GM18505 (cell line): ENCODE measurements at regions not wholly inside any gene's neighbourhood (a gene's known extent, or its start where the extent isn't known, plus 50 kb on each side); places are given as distances from the start of the nearest gene placed in this dataset.

Experiments
- ATAC-seq: cut with Tn5 transposase; IDR thresholded peaks from one replicate; pipeline ENCODE4 v1.9.1; 2021; ENCODE audit not compliant: unreplicated experiment
- POLR2A ChIP-seq: IDR thresholded peaks from 4 replicates; pipeline ENCODE4 v1.6.1; 2011; ENCODE audit warnings: borderline replicate concordance; ENCODE audit not compliant: insufficient read depth, insufficient read length; ENCODE audit errors: extremely low read depth

DNA sequence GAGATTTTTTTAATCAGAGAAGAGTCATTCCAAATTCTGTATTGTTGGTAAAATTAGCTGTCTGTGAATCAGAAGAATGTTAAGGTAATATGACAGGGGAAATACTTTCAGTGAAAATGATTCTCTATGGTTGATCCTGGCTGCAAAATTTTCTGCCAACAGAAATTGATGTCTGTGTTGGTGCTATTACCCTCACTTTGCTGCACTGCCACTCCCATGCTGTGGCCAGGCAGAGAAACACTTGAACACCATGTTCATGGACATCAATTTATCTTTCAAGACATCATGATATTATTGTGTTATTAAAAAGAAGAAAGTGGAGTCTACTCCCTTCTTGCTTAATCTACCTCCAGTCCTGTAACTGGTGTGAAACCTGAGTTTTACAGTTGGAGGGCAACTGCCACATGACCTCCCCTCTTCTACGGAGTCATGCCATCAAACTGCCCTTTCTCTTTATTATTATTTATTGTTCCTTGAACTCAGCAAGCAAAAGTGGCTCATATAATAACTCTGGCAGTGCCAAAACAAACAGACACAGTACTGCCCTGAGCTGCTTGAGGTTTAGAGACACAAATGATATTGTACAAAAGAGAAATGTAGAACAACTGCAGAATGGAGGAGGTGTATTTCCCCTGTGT is 288.0 kb upstream of the JAG1 start:
- TF ChIP-seq POLR2A = no peak
- no peak for ATAC-seq

DNA sequence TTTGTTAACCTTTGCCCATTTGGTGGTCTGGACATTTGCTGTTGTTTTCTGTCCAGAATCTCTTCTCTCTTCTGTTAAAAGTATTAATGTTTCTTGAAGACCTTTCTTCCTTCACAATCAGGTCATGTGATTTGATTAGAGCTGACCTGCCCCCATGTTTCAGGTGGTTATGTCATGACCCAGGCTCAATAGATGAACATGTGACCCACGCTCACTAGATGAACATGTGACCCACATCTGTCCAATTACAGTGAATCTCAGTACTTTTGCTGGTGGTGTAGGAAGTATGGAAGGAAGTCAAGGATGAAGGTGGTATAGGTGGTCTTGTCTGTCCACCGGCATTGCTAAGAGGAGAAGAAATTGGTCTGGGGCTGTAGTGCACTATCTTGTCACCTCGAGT is 289.1 kb upstream of the JAG1 start:
- no peak for TF ChIP-seq POLR2A
- ATAC-seq = no peak

DNA sequence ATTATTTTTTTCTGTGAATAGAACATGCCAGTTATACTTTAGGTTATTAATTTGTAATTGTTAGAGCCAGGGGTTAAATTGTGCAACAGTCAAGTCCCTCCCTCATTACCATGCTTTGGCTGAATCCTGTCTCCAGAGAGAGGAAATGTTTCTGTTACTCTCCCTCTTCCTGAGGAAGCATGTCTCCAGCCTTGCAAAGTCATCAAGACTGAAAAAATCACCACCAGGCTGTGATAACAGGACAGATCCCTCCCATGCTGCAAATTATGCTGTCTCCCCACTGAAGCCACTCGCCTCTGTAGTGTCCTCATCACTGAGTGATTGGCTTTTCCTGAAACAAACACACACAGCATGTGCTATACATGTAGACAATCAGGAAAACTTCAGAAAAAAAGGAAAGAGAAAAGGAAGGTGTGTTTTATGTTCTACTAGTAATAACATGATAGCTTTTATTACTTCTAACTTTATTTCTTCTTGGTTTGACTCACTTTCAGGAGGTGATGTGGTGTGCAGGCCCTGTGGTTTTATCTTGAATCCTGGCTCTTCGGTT is 290.0 kb upstream of the JAG1 start:
- TF ChIP-seq POLR2A = no peak
- ATAC-seq = no peak

DNA sequence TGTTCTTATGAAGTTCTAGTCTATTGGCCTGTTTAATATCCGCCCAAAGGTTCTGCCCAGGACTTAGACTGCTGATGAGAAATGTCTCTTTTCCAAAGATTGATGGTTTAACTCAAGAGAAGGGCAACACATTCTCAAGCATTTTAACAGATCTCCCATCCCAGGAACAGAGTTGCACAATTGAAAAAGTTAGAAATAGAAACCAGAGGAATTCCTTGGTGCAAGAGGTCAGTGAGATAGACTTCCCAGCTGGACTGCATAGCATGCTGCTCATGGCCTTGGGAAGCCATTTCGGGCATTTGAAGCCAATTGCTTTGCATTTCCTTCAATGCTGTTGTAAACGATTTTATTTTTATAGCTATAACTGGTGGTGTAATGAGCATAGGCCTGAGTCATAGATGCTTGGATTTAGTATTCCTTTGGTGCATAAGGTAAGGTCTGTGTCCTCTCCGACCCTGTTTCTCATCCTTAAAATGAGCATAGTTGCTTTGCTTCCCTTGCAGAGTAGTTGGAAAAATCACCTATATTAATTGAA is 292.2 kb upstream of the JAG1 start:
- no peak for TF ChIP-seq POLR2A
- ATAC-seq = no peak

DNA sequence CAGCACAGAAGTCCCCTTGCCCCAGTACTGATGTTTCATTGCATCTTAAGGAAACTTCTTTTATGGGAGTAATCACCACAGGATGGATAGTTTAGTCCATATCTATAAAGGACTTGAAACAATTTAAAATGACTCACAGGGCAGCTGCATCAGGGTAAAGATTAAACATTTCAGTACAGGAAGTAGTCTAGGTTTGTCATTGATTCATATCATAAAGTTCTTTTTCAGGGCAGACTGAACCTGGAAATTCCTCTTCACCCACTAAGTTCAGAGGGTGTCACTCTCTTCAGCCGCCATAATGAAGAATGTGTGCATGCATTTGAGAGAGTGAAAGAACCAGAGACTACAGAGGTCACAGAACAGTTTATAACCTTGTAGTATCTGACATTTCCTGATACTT is 296.3 kb upstream of the JAG1 start:
- no peak for ATAC-seq
- TF ChIP-seq POLR2A = no peak

DNA sequence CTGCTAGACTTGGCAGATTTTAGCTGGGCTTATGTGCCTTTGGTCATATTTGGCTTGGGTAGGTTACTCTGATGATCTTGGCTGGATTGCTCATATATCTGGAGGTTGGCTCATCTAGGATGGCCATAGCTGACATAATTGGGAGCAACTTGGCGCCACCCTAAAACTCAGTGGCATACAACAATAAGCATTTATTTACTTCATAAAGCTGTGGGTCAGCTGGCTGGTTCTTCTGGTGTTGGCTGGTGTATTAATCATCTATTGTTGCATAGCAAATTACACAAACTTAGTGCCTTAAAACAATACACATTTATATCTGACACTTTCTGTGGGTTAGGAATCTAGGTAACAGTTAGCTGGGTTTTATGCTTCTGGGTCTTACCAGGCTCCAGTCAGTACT is 297.3 kb upstream of the JAG1 start:
- no peak for ATAC-seq
- TF ChIP-seq POLR2A = no peak

DNA sequence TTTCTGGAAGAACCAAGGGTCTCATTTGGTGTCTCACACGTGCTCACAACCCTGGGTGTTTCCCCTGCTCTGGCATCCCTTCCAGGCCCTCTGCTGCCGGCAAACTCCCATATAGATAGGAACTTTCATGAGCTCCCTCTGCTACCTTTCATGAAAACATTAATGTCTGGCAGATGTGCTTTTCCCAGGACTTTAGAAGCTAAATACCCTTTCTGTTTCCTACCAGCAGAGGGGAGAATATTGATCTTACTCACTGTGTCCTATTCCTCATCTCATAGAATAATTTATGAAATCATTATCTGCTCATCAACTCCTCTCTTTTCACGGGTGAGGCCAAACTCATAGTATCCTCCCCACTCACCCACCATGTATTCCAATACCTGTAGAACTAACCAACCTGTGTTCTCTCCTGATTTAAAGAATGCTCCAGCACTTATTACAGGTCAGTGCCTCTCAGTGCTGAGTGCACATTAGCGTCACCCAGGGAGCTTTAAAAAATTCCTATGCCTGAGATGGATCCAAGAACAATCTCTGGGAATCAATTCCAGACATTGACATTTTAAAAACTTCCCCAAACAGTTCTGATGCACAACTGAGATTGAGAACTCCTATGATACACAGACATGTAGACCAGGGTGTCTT is 298.5 kb upstream of the JAG1 start:
- no peak for ATAC-seq

DNA sequence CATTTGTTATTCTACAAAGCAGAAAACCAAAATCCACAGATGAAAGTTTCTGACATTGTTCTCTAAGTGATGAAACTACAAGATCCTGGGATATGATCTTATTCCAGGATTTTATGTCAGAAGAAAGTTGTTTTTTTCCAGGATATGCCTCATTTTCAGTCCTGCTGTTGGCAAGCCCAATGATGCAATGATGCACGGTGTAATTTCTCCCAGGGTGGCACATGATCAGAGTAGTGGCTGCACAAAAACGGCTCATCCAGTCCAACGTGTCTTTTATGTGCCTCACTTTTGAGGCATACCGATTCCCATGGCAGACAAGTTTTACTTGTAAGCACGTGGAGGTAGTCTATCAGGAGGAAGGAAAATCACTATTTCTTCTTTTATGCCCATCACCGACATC is 302.3 kb upstream of the JAG1 start:
- no peak for ATAC-seq
- TF ChIP-seq POLR2A = no peak

More for the DNA sequence above, 298.5 kb upstream of the JAG1 start:
- TF ChIP-seq POLR2A = no peak

DNA sequence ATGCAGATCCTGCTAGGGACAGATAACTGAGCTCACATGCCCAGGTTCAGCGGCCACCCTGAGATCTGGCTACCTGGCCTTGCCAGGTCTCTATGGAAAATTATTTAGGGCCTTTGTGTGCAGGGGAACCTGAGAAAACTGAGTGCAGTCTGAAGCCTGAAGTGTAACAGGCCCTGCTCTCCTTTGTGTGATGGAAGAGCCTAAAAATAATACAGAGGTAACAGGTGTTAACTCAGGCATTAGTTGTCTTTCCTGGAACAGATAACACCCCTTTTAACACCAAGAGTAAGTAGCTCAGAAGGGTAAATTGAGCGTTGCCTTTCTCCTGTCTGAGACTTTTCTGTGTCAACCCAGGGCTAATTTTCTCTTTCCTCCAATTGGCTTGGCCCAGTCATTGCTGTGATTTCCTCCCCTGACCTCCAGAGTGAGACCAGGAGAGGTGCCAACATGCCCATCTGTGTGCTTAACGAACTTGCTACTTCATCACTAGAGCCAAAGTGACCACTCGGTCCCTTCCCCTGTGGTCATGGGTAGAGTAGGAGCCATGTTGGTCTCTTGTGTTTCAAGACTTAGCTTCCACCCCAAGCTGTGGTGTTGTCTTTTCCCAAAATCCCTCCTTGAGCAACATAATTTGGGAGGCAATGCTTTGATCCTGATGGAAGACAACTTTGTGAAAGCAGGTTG is 304.4 kb upstream of the JAG1 start:
- ATAC-seq = no peak
- no peak for TF ChIP-seq POLR2A

DNA sequence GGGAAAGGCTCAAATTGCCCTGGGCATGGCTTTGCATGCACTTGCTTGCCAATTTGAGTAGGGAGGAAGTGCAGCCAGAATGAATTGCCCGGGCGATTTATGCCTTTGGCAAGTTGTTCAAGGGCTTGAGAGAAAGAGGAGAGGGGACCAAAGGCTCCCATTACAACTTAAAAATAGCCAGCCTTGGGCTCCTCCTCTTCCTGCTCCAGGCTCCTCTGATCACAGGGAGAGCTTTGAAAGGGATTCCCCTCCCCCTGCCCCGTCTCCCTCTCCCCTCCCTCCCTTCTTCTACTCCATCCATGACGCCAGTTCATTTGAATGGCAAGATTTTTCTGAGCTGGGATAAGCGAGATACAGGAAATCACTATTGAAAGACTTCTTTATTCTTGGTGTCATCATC is 304.9 kb upstream of the JAG1 start:
- no peak for TF ChIP-seq POLR2A
- no peak for ATAC-seq

DNA sequence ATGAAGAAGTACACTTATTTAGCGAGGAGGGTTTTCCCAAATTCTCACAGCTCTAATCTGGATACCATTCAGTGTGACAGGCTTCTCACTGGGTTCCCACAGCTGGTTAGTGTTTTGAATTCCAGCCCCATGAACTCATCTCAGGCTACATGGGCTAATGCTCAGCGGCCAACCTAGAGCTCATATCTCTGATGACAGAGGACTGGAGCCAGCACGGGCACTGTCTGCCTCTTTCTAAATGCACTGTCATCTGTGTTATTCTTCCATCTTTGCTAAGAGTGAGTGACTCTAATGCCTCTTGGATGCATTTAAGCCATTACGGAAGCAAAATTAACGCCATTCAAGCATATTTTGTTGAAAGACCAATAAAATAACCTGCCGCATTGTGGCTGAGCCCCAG is 308.9 kb upstream of the JAG1 start:
- TF ChIP-seq POLR2A = no peak

DNA sequence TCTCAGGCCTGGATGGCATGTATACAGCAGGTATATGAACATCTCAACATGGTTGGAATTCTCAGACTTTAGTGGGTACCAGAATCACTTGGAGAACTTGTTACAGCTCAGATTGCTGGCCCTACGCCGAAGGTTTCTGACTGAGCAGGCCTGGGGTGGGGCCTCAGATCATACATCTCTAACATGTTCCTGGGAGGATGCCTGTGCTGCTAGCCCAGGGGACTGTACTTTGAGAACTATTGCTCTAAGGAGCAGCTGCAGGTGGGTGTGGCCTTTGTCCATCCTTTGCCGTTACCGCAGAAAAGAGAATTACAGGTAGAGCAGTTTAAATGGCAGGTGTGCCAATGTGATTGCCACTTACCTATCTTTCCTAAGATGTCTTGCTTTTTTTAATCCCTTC is 310.5 kb upstream of the JAG1 start:
- ATAC-seq = no peak
- no peak for TF ChIP-seq POLR2A

More for the DNA sequence above, 308.9 kb upstream of the JAG1 start:
- no peak for ATAC-seq

DNA sequence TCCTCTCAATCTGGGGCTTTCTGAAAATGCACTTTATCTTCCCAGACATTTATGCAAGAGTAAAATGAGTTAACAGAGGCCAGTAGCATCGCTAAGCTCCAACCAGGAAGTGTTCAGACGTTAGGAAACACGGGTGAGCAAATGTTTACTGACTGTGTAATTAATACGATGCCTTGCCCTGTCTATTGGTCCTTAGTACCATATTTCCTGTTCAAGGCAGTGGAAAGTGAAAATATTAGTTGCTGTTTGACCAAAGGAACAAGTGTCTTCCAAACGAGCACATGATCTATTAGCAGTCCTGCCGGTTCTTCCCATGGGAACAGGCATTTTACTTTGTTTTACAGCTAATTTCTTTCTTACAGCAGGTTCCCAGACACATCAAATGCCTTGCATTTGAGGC is 311.1 kb upstream of the JAG1 start:
- TF ChIP-seq POLR2A = no peak
- ATAC-seq = no peak
